ENCODE measurements at regions not wholly inside any gene's neighbourhood (a gene's known extent, or its start where the extent isn't known, plus 50 kb on each side); places are given as distances from the start of the nearest gene placed in this dataset.

GRCh38 chr12:82627799-82628198 is 58.9 kb upstream of the TMTC2 start:
- no peak for DNase-seq (ENCODE audit: low spot score)
- ATAC-seq = peak; percentile 94

GRCh38 chr12:82634495-82635258 is 52.0 kb upstream of the TMTC2 start:
- ATAC-seq (peak; percentile 94), DNase-seq (ENCODE audit: low spot score) (peak; percentile 61)

GRCh38 chr12:82635263-82635662 is 51.4 kb upstream of the TMTC2 start:
- peak; percentile 83 for ATAC-seq
- DNase-seq (ENCODE audit: low spot score) = no peak

All from left lobe of liver (tissue), 2 donors.